ENCODE measurements at regions not wholly inside any gene's neighbourhood (a gene's known extent, or its start where the extent isn't known, plus 50 kb on each side); places are given as distances from the start of the nearest gene placed in this dataset.

DNA sequence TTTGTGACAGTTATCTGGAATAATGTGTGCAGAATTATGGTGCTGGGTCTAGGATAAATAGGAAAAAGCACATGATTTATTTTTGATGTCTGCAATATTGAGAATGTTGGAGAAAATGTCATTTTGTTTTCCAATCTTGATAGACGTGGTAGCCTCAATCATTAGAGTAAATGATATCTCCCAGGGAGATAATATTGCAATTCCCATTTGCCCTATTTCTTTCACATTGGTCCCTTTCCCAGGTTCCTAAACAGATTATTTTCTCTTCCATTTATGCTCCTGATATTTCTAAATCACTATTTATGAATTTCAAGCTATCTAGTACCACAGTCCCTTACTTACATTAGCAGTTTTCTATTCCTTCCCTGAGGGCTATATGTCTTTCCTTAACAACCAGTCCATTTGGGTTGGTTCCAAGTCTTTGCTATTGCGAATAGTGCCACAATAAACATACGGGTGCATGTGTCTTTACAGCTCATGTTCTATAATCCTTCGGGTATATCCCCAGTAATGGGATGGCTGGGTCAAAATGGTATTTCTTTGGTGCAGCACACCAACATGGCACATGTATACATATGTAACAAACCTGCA is 447.3 kb downstream of the PLA2G4A start:
- Histone ChIP-seq H3K9me3 (ENCODE audit: low read length) (no peaks in the 10 kb centered on the region), H3K9ac (ENCODE audit: low read length) (no peak overlapping the region), H3K4me3 (ENCODE audit: low read length) (no peak overlapping the region), H4K20me1 (ENCODE audit: insufficient read depth) (no peaks in the 10 kb centered on the region), H3K27me3 (ENCODE audit: insufficient read depth, low read depth, low read length) (no peaks in the 10 kb centered on the region), H3K79me2 (replicated peaks; ENCODE audit: insufficient read depth, low read length) (no peaks in the 10 kb centered on the region), H3F3A (ENCODE audit: insufficient read depth, low read length, poor library complexity, severe bottlenecking) (no peaks in the 10 kb centered on the region), H3K9me2 (ENCODE audit: insufficient read depth, low read length) (no peaks in the 10 kb centered on the region), H3K36me3 (ENCODE audit: insufficient read depth, low read length) (no peaks in the 10 kb centered on the region), H3K4me2 (ENCODE audit: low read length) (no peak overlapping the region), H3K27ac (ENCODE audit: low read length) (no peak overlapping the region), H2AFZ (ENCODE audit: low read depth, low read length) (no peak overlapping the region)
- TF ChIP-seq, protein P1, sequence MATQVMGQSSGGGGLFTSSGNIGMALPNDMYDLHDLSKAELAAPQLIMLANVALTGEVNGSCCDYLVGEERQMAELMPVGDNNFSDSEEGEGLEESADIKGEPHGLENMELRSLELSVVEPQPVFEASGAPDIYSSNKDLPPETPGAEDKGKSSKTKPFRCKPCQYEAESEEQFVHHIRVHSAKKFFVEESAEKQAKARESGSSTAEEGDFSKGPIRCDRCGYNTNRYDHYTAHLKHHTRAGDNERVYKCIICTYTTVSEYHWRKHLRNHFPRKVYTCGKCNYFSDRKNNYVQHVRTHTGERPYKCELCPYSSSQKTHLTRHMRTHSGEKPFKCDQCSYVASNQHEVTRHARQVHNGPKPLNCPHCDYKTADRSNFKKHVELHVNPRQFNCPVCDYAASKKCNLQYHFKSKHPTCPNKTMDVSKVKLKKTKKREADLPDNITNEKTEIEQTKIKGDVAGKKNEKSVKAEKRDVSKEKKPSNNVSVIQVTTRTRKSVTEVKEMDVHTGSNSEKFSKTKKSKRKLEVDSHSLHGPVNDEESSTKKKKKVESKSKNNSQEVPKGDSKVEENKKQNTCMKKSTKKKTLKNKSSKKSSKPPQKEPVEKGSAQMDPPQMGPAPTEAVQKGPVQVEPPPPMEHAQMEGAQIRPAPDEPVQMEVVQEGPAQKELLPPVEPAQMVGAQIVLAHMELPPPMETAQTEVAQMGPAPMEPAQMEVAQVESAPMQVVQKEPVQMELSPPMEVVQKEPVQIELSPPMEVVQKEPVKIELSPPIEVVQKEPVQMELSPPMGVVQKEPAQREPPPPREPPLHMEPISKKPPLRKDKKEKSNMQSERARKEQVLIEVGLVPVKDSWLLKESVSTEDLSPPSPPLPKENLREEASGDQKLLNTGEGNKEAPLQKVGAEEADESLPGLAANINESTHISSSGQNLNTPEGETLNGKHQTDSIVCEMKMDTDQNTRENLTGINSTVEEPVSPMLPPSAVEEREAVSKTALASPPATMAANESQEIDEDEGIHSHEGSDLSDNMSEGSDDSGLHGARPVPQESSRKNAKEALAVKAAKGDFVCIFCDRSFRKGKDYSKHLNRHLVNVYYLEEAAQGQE (IDR thresholded peaks at IDR 0.05; ENCODE audit: borderline replicate concordance), result peak; percentile 72
- TF ChIP-seq EZH2 (IDR thresholded peaks at IDR 0.05; ENCODE audit: borderline replicate concordance, insufficient read depth, low read length, poor library complexity, severe bottlenecking) (no peak), TAF1 (IDR thresholded peaks at IDR 0.05; ENCODE audit: low read depth) (no peak)

DNA sequence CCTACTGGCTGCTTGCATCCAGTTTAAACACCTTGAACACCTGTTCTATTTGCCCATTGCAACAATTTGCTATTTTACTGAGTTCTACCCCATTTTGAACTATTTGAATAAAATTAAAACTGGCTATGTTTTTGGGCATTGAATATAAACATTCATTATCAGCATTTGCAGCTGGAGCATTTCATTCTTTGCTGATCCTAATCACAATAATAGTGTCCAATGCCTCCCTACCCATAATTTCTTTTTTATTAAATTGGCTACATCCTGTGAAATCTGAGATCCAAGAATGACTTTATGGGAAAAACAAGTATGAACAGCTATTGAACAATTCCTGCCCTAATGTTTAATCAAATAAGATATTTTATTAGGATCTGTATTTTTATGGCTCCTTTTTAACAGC is 447.9 kb downstream of the PLA2G4A start:
- Histone ChIP-seq H3K9me3 (ENCODE audit: low read length) (no peaks in the 10 kb centered on the region), H3K27me3 (ENCODE audit: insufficient read depth, low read depth, low read length) (no peaks in the 10 kb centered on the region), H3K27ac (ENCODE audit: low read length) (no peak overlapping the region), H3K36me3 (ENCODE audit: insufficient read depth, low read length) (no peaks in the 10 kb centered on the region), H2AFZ (ENCODE audit: low read depth, low read length) (no peak overlapping the region), H3F3A (ENCODE audit: insufficient read depth, low read length, poor library complexity, severe bottlenecking) (no peaks in the 10 kb centered on the region), H4K20me1 (ENCODE audit: insufficient read depth) (no peaks in the 10 kb centered on the region), H3K9ac (ENCODE audit: low read length) (no peak overlapping the region), H3K4me3 (ENCODE audit: low read length) (no peak overlapping the region), H3K9me2 (ENCODE audit: insufficient read depth, low read length) (no peaks in the 10 kb centered on the region), H3K4me2 (ENCODE audit: low read length) (no peak overlapping the region), H3K79me2 (replicated peaks; ENCODE audit: insufficient read depth, low read length) (no peaks in the 10 kb centered on the region)
- TF ChIP-seq EZH2 (IDR thresholded peaks at IDR 0.05; ENCODE audit: borderline replicate concordance, insufficient read depth, low read length, poor library complexity, severe bottlenecking) (no peak), POLR2AphosphoS5 (IDR thresholded peaks at IDR 0.05) (no peak), EP300 (conservative IDR thresholded peaks at IDR 0.05; ENCODE audit: poor library complexity, severe bottlenecking) (no peak), SMC3 (conservative IDR thresholded peaks at IDR 0.05; ENCODE audit: poor library complexity) (no peak), MXI1 (conservative IDR thresholded peaks at IDR 0.05; ENCODE audit: poor library complexity, severe bottlenecking) (no peak), RAD21 (conservative IDR thresholded peaks at IDR 0.05) (no peak), TAF1 (IDR thresholded peaks at IDR 0.05; ENCODE audit: low read depth) (no peak)
- TF ChIP-seq, protein P2, sequence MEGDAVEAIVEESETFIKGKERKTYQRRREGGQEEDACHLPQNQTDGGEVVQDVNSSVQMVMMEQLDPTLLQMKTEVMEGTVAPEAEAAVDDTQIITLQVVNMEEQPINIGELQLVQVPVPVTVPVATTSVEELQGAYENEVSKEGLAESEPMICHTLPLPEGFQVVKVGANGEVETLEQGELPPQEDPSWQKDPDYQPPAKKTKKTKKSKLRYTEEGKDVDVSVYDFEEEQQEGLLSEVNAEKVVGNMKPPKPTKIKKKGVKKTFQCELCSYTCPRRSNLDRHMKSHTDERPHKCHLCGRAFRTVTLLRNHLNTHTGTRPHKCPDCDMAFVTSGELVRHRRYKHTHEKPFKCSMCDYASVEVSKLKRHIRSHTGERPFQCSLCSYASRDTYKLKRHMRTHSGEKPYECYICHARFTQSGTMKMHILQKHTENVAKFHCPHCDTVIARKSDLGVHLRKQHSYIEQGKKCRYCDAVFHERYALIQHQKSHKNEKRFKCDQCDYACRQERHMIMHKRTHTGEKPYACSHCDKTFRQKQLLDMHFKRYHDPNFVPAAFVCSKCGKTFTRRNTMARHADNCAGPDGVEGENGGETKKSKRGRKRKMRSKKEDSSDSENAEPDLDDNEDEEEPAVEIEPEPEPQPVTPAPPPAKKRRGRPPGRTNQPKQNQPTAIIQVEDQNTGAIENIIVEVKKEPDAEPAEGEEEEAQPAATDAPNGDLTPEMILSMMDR (IDR thresholded peaks at IDR 0.05; ENCODE audit: poor library complexity, severe bottlenecking), result no peak
- TF ChIP-seq, protein P1 (IDR thresholded peaks at IDR 0.05; ENCODE audit: borderline replicate concordance), result no peak
